ENCODE measurements at regions not wholly inside any gene's neighbourhood (a gene's known extent, or its start where the extent isn't known, plus 50 kb on each side); places are given as distances from the start of the nearest gene placed in this dataset.

DNA sequence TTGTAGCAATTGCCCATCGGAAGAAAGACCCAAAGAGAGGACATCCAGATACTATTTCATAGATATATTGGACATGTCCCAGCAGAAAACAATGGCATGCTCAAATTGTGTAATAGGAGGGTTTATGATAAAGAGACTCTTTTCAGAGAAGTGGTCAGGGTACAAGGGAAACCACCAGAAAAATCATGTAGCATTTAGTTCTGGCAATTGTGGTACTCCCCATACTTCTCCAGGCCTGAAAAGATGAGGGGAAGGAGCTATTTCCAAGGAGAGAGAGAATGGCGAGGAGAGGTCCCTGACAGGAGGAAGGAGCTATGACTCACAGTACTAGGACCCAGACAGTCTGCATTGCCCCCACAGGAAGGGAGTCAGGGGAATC is 68.4 kb upstream of the ADO start:
- no peaks in the 10 kb centered on the region for H3K36me3 ChIP-seq (ENCODE audit: control insufficient read depth in 2 of 3, insufficient read depth in 3 of 3, low read length in 3 of 3)
- no peak for DNase-seq
- H3K27ac ChIP-seq (ENCODE audit: low read depth in 2 of 2, low read length in 2 of 2) = no peak overlapping the region
- no peak for FAIRE-seq
- no peaks in the 10 kb centered on the region for H3K27me3 ChIP-seq (ENCODE audit: control insufficient read depth, insufficient read depth, low read length)
- no peaks in the 10 kb centered on the region for H3K4me1 ChIP-seq (ENCODE audit: control insufficient read depth in 2 of 3, insufficient read depth in 2 of 3, low read depth in 1 of 3, low read length in 3 of 3)
- no peak overlapping the region for H3K9ac ChIP-seq (ENCODE audit: low read length in 3 of 3)
- H3K4me3 ChIP-seq (ENCODE audit: low read length in 3 of 3) = no peak overlapping the region
- intact Hi-C loops (cut with DNase I) = no loop called here
- H3K9me3 ChIP-seq (ENCODE audit: control insufficient read depth in 2 of 3, insufficient read depth in 1 of 3, low read length in 3 of 3) = no peaks in the 10 kb centered on the region
- TF ChIP-seq, protein P1, sequence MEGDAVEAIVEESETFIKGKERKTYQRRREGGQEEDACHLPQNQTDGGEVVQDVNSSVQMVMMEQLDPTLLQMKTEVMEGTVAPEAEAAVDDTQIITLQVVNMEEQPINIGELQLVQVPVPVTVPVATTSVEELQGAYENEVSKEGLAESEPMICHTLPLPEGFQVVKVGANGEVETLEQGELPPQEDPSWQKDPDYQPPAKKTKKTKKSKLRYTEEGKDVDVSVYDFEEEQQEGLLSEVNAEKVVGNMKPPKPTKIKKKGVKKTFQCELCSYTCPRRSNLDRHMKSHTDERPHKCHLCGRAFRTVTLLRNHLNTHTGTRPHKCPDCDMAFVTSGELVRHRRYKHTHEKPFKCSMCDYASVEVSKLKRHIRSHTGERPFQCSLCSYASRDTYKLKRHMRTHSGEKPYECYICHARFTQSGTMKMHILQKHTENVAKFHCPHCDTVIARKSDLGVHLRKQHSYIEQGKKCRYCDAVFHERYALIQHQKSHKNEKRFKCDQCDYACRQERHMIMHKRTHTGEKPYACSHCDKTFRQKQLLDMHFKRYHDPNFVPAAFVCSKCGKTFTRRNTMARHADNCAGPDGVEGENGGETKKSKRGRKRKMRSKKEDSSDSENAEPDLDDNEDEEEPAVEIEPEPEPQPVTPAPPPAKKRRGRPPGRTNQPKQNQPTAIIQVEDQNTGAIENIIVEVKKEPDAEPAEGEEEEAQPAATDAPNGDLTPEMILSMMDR (IDR thresholded peaks at IDR 0.05; ENCODE audit: borderline replicate concordance, extremely low read depth, insufficient read depth) = no peak

DNA sequence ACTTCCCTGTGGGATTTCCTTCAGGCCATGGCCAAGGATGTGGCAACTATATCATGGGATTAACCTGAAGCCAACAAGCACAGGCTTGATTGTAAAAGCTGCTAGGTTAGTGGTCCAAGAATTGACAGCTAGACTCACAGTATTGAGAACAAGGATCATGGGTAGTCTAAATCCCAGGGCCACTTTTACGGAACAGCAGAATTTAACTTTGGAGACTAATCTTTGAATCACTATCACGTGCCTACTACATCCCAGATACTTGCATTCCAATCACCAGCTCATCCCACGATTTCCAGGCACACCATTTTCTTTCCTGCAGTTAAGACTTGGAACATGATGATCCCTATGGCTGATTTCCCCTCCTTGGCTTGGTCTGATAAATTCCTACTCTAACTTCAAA is 65.6 kb upstream of the ADO start:
- FAIRE-seq (no peak), DNase-seq (no peak)
- H3K27me3 ChIP-seq (ENCODE audit: control insufficient read depth, insufficient read depth, low read length) = no peaks in the 10 kb centered on the region
- intact Hi-C loops (cut with DNase I) = no loop called here
- H3K9ac ChIP-seq (ENCODE audit: low read length in 3 of 3) = no peak overlapping the region
- no peaks in the 10 kb centered on the region for H3K4me1 ChIP-seq (ENCODE audit: control insufficient read depth in 2 of 3, insufficient read depth in 2 of 3, low read depth in 1 of 3, low read length in 3 of 3)
- no peaks in the 10 kb centered on the region for H3K9me3 ChIP-seq (ENCODE audit: control insufficient read depth in 2 of 3, insufficient read depth in 1 of 3, low read length in 3 of 3)
- no peak overlapping the region for H3K4me3 ChIP-seq (ENCODE audit: low read length in 3 of 3)
- H3K27ac ChIP-seq (ENCODE audit: low read depth in 2 of 2, low read length in 2 of 2) = no peak overlapping the region
- TF ChIP-seq, protein P1 (IDR thresholded peaks at IDR 0.05; ENCODE audit: borderline replicate concordance, extremely low read depth, insufficient read depth) = no peak
- no peaks in the 10 kb centered on the region for H3K36me3 ChIP-seq (ENCODE audit: control insufficient read depth in 2 of 3, insufficient read depth in 3 of 3, low read length in 3 of 3)

DNA sequence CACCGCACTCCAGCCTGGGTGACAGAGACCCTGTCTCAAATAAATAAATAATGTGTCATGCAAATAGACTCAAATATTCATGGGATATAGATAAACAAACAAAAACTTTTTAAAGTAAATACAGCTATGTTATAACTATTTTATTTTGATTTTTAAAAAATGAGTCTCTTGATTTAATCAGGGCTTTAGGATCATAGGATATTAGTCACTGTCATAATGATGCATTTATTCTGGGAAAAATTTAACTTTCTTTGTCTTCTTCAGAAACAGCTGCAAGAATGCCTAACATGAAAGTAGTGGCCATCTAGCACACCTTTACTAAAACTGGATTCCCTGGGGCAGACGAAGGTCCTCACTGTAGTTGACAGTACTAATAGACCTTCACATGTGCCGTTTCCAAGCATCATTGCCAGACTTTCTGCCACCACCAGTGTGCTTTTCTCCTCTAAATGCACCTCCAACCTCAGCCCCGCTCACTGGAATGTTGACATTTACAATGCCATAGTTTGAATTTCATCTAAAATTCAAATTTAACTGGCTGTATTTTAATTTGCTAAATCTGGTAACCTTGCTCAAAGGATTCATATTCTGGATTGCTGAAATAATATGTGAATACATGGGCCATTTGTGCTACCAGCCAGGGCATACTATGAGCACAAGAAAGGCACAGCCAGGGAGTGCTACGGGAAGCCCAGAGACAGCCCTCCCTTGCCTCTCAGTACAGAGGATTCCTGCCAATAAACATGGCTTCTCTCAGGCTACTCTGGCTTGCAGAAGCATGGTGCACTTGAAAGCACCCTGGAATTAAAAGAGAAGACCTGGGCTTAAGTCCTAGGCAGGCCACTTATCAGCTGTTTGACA is 63.4 kb upstream of the ADO start:
- no peak for FAIRE-seq
- no peaks in the 10 kb centered on the region for H3K27me3 ChIP-seq (ENCODE audit: control insufficient read depth, insufficient read depth, low read length)

More for the DNA sequence above, 63.4 kb upstream of the ADO start:
- Histone ChIP-seq H3K4me1 (ENCODE audit: control insufficient read depth in 2 of 3, insufficient read depth in 2 of 3, low read depth in 1 of 3, low read length in 3 of 3) (no peaks in the 10 kb centered on the region), H3K36me3 (ENCODE audit: control insufficient read depth in 2 of 3, insufficient read depth in 3 of 3, low read length in 3 of 3) (no peaks in the 10 kb centered on the region), H3K4me3 (ENCODE audit: low read length in 3 of 3) (no peak overlapping the region), H3K9me3 (ENCODE audit: control insufficient read depth in 2 of 3, insufficient read depth in 1 of 3, low read length in 3 of 3) (no peaks in the 10 kb centered on the region), H3K9ac (ENCODE audit: low read length in 3 of 3) (no peak overlapping the region), H3K27ac (ENCODE audit: low read depth in 2 of 2, low read length in 2 of 2) (no peak overlapping the region)
- intact Hi-C loops (cut with DNase I) = no loop called here
- DNase-seq = no peak
- TF ChIP-seq, protein P1 (IDR thresholded peaks at IDR 0.05; ENCODE audit: borderline replicate concordance, extremely low read depth, insufficient read depth) = no peak

Data from kidney (tissue), 13 donors.